ENCODE measurements at regions not wholly inside any gene's neighbourhood (a gene's known extent, or its start where the extent isn't known, plus 50 kb on each side); places are given as distances from the start of the nearest gene placed in this dataset.

DNA sequence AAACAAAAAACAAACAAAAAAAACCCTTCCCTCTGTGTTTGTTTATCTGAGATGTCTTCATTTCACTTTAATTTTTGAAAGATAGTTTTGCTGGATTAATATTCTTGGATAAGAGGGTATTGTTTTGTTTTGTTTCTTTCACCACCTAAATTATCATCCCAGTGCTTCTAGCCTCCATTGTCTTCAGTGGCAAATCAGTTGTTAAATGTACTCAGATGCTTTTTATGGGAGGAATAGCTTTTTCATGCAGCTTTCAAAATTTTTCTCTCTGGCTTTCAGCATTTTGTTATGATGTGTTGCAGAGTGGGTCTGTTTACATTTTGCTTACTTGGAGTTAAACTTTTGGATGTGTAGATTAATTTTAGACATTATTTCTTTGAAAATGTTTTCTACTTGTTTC is 203.5 kb upstream of the DCC start:
- TF ChIP-seq NFYB (CRISPR knock-in tag; conservative IDR thresholded peaks at IDR 0.05; ENCODE audit: low read depth) (no peak), USF2 (CRISPR knock-in tag; IDR thresholded peaks at IDR 0.05) (no peak), FOXK1 (CRISPR knock-in tag; IDR thresholded peaks at IDR 0.05) (no peak), IRF2 (CRISPR knock-in tag; IDR thresholded peaks at IDR 0.05; ENCODE audit: borderline replicate concordance, low read depth) (no peak), MXD4 (CRISPR knock-in tag; IDR thresholded peaks at IDR 0.05; ENCODE audit: borderline replicate concordance) (no peak)
- TF ChIP-seq, protein P1, sequence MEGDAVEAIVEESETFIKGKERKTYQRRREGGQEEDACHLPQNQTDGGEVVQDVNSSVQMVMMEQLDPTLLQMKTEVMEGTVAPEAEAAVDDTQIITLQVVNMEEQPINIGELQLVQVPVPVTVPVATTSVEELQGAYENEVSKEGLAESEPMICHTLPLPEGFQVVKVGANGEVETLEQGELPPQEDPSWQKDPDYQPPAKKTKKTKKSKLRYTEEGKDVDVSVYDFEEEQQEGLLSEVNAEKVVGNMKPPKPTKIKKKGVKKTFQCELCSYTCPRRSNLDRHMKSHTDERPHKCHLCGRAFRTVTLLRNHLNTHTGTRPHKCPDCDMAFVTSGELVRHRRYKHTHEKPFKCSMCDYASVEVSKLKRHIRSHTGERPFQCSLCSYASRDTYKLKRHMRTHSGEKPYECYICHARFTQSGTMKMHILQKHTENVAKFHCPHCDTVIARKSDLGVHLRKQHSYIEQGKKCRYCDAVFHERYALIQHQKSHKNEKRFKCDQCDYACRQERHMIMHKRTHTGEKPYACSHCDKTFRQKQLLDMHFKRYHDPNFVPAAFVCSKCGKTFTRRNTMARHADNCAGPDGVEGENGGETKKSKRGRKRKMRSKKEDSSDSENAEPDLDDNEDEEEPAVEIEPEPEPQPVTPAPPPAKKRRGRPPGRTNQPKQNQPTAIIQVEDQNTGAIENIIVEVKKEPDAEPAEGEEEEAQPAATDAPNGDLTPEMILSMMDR (IDR thresholded peaks at IDR 0.05): no peak
- TF ChIP-seq, protein P2, sequence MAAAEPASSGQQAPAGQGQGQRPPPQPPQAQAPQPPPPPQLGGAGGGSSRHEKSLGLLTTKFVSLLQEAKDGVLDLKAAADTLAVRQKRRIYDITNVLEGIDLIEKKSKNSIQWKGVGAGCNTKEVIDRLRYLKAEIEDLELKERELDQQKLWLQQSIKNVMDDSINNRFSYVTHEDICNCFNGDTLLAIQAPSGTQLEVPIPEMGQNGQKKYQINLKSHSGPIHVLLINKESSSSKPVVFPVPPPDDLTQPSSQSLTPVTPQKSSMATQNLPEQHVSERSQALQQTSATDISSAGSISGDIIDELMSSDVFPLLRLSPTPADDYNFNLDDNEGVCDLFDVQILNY (CRISPR knock-in tag; IDR thresholded peaks at IDR 0.05): no peak
- TF ChIP-seq, protein P3, sequence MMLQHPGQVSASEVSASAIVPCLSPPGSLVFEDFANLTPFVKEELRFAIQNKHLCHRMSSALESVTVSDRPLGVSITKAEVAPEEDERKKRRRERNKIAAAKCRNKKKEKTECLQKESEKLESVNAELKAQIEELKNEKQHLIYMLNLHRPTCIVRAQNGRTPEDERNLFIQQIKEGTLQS (CRISPR knock-in tag; conservative IDR thresholded peaks at IDR 0.05): no peak
